ENCODE measurements at regions not wholly inside any gene's neighbourhood (a gene's known extent, or its start where the extent isn't known, plus 50 kb on each side); places are given as distances from the start of the nearest gene placed in this dataset.

DNA sequence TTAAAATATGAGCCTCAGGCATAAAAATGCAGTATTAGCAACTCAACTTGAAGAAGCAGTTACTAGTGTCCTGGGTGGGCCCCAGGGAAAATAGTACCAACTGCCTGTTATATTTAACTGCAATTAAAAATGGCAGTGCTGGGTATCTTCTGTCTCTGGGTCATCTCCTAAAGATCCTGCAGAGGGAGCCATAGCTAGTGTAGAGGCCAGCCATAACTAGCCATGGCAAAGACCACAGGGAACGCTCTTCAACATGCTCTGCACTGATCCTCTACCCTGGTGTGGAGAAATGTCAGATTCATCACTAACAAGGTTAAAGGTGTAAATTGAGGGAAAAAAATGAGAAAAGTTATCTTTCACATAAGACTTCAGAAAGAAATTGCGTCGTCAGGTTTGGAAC, 181.3 kb downstream of the SNRPN start:
- TF ChIP-seq FOXK2 (IDR thresholded peaks at IDR 0.05) (no peak), CTBP1 (IDR thresholded peaks at IDR 0.05; ENCODE audit: borderline replicate concordance) (no peak), SUZ12 (IDR thresholded peaks at IDR 0.05) (no peak), SP1 (IDR thresholded peaks at IDR 0.05) (no peak), BHLHE40 (IDR thresholded peaks at IDR 0.05; ENCODE audit: borderline replicate concordance) (no peak)
